GM04503 (cell line): ENCODE measurements at regions not wholly inside any gene's neighbourhood (a gene's known extent, or its start where the extent isn't known, plus 50 kb on each side); places are given as distances from the start of the nearest gene placed in this dataset.
"Not testable (repeated sequence)": the region's sequence is repeated elsewhere in the genome, so short reads cannot be mapped to it uniquely, and the experiment has no call there.

Experiments used
- DNase-seq: peaks from one replicate; pipeline ENCODE4 v3.0.0-alpha.2; 2012; ENCODE audit warnings: low read depth

DNA sequence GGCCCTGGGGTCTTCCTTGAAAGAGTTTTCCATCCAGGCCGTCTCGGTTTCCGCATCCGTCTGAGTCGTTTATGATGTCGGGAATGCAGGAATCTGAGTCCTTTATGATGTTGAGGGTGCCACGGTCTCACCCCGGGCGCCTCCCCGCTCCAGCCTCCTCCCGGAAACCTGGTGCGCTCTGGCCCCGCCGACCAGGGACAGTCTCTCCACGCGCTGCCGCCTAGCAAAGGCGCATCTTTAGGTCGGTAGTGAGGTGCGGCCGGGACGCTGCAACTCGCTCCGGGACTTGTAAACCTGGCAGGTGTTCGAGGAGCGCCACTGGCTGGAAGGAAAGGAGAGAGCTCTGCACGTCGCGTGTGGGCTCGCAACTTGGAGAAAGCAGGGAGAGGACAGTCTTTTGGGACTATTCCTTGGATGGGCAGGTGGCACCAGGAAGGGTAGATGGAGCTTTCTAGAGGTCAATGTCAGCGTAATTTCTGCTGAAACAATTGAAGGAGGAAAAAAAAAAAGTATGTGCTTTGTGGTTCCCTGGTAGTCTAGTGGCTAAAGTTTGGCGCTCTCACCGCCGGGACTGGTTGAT is 132.0 kb downstream of the FAM72B start:
- not testable (repeated sequence) for DNase-seq

- not testable (repeated sequence) for DNase-seq
Measured at GRCh38 chr1:121054928-121055327, 129.2 kb downstream of the FAM72B start.

DNA sequence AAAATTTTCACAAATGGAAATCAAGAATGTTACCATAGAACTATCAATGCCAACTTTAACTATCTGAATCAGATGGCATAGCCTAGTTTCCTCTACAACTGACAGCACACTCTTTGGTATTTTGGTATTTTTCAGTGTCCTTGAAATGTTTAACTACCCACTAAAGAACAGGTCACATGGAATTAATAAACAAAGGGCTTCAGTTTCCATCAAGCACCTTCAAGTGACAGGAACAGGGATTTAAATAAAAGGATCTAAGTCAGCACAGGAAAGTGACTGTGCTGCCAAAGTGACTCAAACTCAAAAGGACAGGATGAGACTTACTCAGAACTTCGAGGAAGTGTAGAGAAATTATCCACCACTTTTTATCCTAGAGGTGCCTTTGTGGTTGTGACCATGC is 117.2 kb downstream of the FAM72B start:
- not testable (repeated sequence) for DNase-seq

GRCh38 chr1:121068738-121069499 is 115.2 kb downstream of the FAM72B start:
- DNase-seq, result not testable (repeated sequence)

- not testable (repeated sequence) for DNase-seq
Measured at GRCh38 chr1:121073852-121074251, 110.3 kb downstream of the FAM72B start.

DNA sequence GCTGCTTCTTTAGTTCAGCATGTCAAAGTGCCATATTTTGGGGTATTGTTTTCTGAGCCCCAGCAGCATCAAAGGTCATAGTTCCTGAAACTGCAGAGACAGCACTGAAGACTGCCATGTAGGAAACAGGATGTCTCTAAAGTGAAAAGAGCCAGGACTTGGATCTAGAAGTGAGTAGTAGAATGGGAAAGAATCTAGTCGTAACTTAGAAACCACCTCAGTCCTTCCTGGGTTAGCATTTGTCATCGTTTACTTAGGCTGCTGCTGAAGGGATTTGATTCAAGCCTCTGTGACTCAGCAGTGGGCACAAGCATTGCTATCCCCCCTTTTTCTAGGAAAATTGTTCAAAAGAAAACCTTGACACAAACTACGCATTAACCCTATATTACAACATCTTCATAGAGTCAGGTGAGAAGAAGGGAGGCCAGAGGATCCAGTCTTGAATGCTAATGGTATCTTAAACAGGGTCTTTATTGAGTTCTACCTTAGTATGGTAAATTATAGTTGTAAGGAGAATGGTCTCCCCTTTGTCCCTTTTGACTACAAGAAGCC is 108.8 kb downstream of the FAM72B start:
- DNase-seq, result not testable (repeated sequence)

DNA sequence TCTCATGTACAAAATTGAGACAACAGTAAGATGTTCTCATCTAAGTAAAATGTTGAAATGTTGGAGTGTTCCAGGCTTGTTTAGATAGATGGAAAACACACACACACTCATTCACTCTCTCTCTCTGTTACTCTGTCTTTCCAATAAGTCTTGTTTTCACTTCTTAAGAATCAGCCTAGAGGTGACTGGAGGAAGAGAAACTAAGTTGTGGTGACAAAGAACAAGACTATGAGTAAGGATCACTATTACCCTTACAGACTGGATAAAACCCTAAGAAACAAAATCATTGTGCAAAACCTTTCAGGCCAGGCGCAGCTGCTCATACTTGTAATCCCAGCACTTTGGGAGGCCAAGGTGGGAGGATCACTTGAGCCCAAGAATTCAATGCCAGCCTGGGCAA is 107.5 kb downstream of the FAM72B start:
- not testable (repeated sequence) for DNase-seq

DNA sequence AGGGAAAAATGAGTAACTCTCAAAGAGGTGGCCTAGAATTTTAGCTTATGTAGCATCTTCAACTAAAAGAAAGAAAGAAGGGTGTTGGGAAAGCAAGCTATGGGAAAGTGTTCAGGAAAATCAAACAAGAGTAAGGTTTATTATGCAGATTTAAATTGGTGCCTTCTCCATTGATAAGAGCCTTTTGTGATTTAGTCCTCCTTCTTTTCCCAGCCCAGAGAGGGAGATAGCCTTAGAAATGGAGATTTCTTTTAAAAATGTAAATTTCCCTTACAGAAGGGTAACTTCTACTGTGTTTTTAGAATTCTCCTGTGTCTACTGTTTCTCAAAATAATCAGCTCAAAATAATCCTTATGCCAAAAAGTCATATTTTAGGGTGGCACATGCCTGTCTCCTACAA is 104.5 kb downstream of the FAM72B start:
- DNase-seq, result not testable (repeated sequence)

- not testable (repeated sequence) for DNase-seq
Measured at GRCh38 chr1:121080197-121080903, 103.8 kb downstream of the FAM72B start.

- not testable (repeated sequence) for DNase-seq
Measured at GRCh38 chr1:121080904-121081264, 103.3 kb downstream of the FAM72B start.

DNA sequence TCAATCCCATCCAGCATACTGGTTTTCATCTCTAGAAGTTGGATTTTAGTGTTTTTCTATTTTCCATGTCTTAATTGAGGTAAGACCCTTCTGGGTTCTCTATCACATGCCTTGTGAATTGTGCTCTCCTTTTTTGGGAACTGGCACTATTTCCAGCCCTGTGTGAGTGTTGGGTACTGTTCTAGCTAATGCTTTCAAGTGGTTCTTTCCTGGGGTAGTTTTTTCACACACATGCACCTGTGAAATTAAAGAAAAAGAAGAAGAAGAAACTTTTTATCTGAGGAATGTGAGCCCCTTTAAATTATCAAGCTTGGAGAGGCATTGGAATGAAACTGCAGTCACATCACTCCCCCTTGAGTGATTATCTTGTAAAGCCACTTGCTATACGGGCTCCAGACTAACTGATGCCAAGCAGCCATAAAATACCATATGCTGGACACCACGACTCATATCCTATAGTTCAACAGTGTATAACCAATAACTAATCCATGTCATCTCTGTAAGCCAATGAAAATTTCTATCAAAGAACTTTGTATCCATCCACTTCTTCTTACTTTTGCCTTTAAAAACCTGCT is 102.4 kb downstream of the FAM72B start:
- DNase-seq, result not testable (repeated sequence)

DNA sequence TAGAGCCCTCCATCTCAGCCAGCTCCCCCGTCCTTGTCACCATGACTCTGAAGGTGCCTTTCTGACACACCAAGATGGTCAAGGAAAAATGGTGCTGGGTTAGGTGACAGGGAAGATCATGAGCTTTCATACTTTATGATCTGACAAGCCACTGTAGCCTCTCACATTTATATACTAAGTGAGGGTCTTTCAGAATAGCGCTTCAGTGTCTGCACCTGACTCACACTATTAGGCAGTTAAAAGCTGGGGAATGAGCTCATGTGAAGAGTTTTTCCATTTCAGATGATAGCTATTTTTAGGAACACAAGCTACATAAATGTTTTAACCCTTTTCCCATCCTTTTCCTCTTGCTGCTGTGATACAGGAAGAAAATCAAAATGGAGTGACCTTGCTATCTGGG is 101.1 kb downstream of the FAM72B start:
- DNase-seq, result not testable (repeated sequence)

DNA sequence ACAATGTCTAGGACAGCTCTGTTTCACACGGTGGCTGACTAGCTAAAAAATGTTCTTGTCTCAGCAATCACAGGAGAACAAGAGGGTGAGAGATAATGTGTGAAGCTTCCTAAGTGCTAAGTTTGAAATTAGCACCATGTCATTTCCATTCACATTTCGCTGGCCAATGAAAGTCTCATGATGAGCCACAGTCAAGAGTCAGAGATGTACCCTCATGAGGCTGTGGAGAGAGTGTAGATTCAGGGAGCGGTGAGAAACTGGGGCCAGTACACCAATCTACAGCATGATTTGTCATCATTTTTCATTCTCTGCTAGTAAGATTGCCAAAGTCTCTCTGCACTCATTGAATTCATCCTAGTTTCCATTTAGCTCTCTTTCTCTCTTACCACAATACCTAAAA is 97.9 kb downstream of the FAM72B start:
- not testable (repeated sequence) for DNase-seq

DNA sequence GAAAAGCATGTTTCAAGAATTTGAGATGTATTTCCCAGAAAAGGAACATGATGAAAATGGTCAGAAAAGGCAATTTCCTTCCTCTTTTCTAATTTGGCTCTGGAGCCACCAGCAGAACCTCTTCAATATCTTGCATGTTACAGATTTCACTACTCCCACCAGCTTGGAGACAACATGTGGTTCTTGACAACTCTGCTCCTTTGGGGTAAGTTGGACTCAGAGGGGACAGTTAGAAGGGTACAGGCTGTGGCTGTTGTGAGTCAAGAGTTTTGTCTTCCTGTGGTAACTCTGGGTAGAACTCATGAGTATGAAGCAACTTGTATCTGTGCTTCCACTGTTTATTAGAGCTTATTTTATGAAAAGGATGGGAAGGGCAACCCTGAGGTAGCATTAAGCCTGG is 96.9 kb downstream of the FAM72B start:
- DNase-seq, result not testable (repeated sequence)

GRCh38 chr1:121088568-121088967 is 95.6 kb downstream of the FAM72B start:
- DNase-seq, result not testable (repeated sequence)

GRCh38 chr1:121092329-121092968 is 91.7 kb downstream of the FAM72B start:
- not testable (repeated sequence) for DNase-seq

- DNase-seq, result not testable (repeated sequence)
Measured at GRCh38 chr1:121095014-121095413, 89.1 kb downstream of the FAM72B start.

DNA sequence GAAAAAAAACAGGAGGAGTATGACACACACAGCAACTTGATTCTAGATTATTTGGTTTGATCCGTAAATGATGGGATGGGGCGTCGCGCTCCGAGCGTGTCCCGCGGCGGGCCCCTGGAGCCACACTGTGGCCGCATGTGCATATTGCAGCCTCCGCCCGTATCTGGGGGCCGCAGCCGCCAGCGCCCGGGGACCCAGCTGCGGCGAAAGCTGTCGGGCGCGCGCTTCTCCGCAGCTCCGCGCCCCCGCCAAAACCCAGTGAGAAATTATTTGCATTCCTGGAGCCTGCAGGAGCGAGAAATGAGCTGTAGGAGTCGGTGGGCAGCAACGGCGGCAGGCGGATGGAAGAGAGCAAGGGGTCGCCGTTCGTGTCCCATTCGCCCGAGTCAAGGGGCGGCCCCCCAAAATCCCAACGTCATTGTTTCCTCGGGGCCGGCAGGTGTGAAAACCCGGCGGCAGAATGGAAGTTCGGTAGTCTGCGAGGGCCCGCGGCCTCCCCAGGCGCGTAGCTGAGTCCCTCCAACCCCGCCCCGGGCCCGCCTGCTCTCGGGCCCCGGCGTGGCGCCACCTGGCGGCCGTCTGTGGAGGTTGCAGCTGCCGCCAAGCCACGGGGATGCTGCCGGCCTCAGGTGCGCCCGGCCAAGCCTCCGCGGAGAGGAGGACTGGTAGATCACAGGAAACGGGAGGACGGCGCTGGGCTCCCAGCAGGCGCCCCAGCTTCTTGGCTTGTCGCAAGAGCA is 86.8 kb downstream of the FAM72B start:
- DNase-seq, result not testable (repeated sequence)

DNA sequence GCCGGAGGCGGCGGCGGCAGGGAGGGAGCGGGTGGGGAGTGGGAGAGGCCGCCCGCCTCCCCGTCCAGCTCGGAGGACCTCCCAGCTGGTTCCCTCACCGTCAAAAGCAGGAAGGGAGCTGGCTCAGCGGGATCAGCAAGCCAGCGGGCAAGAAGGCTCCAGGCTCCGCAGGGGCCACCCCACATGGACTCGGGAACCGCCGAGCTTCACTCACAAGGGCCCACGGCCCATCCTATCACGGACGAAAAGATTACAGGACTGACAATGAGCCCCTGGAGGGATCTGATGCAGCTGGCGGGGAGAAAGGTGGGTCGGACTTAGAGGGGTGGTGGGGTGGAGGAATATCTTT is 86.3 kb downstream of the FAM72B start:
- not testable (repeated sequence) for DNase-seq

- DNase-seq, result not testable (repeated sequence)
Measured at GRCh38 chr1:121109025-121109424, 75.1 kb downstream of the FAM72B start.
